AG09309 (cell line): ENCODE measurements at regions not wholly inside any gene's neighbourhood (a gene's known extent, or its start where the extent isn't known, plus 50 kb on each side); places are given as distances from the start of the nearest gene placed in this dataset.
A peak's percentile ranks its signal among the peaks of the same experiment; 100 is the strongest.

Source experiments
- DNase-seq: peaks from one replicate; pipeline ENCODE4 v3.0.0-alpha.2; 2010; ENCODE audit warnings: low read depth
- H3K4me3 ChIP-seq: 2 replicates; pipeline ENCODE4 v1.5.1; 2011; ENCODE audit warnings: mild to moderate bottlenecking, low read depth, low read length, moderate library complexity; ENCODE audit not compliant: control insufficient read depth
- CTCF ChIP-seq: IDR thresholded peaks from 2 replicates; pipeline ENCODE4 v1.5.1; 2011; ENCODE audit warnings: mild to moderate bottlenecking, low read depth, low read length, inconsistent platforms; ENCODE audit not compliant: insufficient read depth, control insufficient read depth; ENCODE audit errors: missing control alignments

GRCh38 chr6:4655196-4656025, 120.8 kb upstream of the CDYL start:
- no peak for DNase-seq

GRCh38 chr6:4653141-4653540, 123.1 kb upstream of the CDYL start:
- DNase-seq, result no peak
- TF ChIP-seq CTCF, result no peak

More at GRCh38 chr6:4655196-4656025, 120.8 kb upstream of the CDYL start:
- H3K4me3 ChIP-seq, result no peak overlapping the region
- TF ChIP-seq CTCF, result no peak

GRCh38 chr6:4651831-4652467, 124.3 kb upstream of the CDYL start:
- no peak for TF ChIP-seq CTCF
- DNase-seq, result no peak
- H3K4me3 ChIP-seq, result no peak overlapping the region

More at GRCh38 chr6:4653141-4653540, 123.1 kb upstream of the CDYL start:
- no peak overlapping the region for H3K4me3 ChIP-seq

GRCh38 chr6:4649728-4650127, 126.5 kb upstream of the CDYL start:
- DNase-seq, result no peak
- no peak overlapping the region for H3K4me3 ChIP-seq
- TF ChIP-seq CTCF, result no peak

GRCh38 chr6:4647414-4648365, 128.5 kb upstream of the CDYL start:
- peak overlapping the region; percentile 39 for H3K4me3 ChIP-seq
- TF ChIP-seq CTCF, result no peak
- peak; percentile 8 for DNase-seq

DNA sequence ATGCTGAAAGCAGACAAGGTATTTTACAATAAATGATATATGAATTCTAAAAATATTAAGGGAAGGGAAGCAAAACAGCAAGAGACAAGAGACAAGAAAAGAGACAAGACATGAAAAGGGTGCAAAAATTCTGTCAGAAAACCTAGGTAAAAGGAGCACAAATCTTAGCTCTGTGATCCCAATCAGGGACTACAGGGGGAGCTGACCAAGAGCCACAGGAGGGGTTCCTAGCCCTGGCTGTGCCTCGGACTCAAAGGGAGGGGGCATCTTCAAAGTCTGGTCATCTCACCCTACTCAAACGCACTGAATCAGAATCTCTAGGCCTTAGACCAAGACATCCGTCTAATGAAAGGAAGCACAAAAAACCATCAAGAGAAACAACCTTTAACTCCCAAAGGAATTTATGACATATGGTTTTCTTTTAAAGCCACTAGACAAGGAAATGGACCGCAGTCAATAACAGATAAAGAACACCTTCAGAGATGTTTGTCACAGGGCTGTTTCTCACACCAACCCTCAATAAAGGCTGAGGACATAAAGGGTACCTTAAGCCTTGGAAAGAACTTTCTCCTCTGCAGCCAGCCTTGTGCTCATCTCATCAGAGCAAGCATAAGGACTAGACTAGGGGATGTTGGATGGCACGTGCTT, 130.4 kb upstream of the CDYL start:
- no peak for DNase-seq
- H3K4me3 ChIP-seq, result no peak overlapping the region

More for the DNA sequence above, 130.4 kb upstream of the CDYL start:
- TF ChIP-seq CTCF, result no peak
